ENCODE measurements at regions not wholly inside any gene's neighbourhood (a gene's known extent, or its start where the extent isn't known, plus 50 kb on each side); places are given as distances from the start of the nearest gene placed in this dataset.

DNA sequence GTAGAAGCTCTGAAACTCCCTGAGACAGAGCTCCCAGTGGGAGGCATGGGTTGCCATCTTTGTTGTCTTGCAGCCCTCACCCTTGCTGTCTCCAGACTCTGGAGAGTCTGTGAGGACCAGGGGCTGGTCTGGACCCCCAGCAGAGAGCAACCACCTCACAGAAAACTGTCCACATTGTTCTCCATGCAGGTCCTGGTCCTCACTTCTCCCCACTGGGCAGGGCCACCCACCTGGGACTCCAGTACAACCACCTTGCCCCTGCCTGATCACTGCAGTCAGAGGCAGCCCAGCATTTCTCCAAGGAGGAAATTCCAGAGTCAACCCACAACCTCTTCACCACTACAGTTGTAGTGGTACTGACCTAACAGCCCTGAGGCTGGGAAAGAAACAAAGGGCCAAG lies 285.6 kb upstream of the RPS23 start:
- Histone ChIP-seq H2AFZ (no peak overlapping the region), H3K4me3 (ENCODE audit: low read depth, low read length) (no peak overlapping the region)

GRCh38 chr5:82562696-82563240 lies 284.6 kb upstream of the RPS23 start:
- no peaks in the 10 kb centered on the region for H3K4me1 ChIP-seq
- H3K4me2 ChIP-seq (ENCODE audit: low read length): no peak overlapping the region
- H3K36me3 ChIP-seq (ENCODE audit: control insufficient read depth, insufficient read depth, low read length): no peaks in the 10 kb centered on the region
- no peaks in the 10 kb centered on the region for H3K79me2 ChIP-seq
- H3K27me3 ChIP-seq (ENCODE audit: control insufficient read depth, insufficient read depth, low read length): no peaks in the 10 kb centered on the region
- H3K4me3 ChIP-seq (ENCODE audit: low read depth, low read length): no peak overlapping the region
- no peak overlapping the region for H3K9ac ChIP-seq
- H3K9me3 ChIP-seq (ENCODE audit: control insufficient read depth, low read length): no peaks in the 10 kb centered on the region
- no peak overlapping the region for H3K27ac ChIP-seq
- no peak overlapping the region for H2AFZ ChIP-seq
- no peak for TF ChIP-seq CTCF (IDR thresholded peaks at IDR 0.05)

More for the DNA sequence above, 285.6 kb upstream of the RPS23 start:
- no peak overlapping the region for H3K4me2 ChIP-seq (ENCODE audit: low read length)
- H3K36me3 ChIP-seq (ENCODE audit: control insufficient read depth, insufficient read depth, low read length): no peaks in the 10 kb centered on the region
- no peaks in the 10 kb centered on the region for H3K79me2 ChIP-seq
- H3K4me1 ChIP-seq: no peaks in the 10 kb centered on the region
- TF ChIP-seq CTCF (IDR thresholded peaks at IDR 0.05): no peak
- no peak overlapping the region for H3K9ac ChIP-seq
- H3K27ac ChIP-seq: no peak overlapping the region
- no peaks in the 10 kb centered on the region for H3K27me3 ChIP-seq (ENCODE audit: control insufficient read depth, insufficient read depth, low read length)
- no peaks in the 10 kb centered on the region for H3K9me3 ChIP-seq (ENCODE audit: control insufficient read depth, low read length)

DNA sequence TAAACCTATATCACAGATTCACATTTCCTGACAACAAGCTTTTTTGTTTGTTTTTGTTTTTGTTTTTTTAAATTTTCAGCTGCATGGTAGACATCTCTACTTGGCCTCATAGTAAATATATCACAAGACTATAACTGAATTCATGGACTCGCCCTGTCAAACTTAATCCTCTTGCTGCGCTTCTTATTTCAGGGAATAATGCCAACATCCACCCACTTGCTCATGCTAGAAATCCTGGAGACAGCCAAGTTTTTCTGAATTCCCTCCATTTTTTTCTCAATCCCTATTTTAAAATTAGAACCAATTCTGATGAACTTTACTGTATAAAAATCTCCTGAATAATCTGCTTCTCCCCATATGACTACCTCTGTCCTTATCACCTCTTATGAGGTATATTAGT lies 283.6 kb upstream of the RPS23 start:
- no peaks in the 10 kb centered on the region for H3K36me3 ChIP-seq (ENCODE audit: control insufficient read depth, insufficient read depth, low read length)
- H3K27ac ChIP-seq: no peak overlapping the region
- H3K27me3 ChIP-seq (ENCODE audit: control insufficient read depth, insufficient read depth, low read length): no peaks in the 10 kb centered on the region
- no peaks in the 10 kb centered on the region for H3K9me3 ChIP-seq (ENCODE audit: control insufficient read depth, low read length)
- TF ChIP-seq CTCF (IDR thresholded peaks at IDR 0.05): no peak
- H3K4me3 ChIP-seq (ENCODE audit: low read depth, low read length): no peak overlapping the region
- H3K9ac ChIP-seq: no peak overlapping the region
- H3K79me2 ChIP-seq: no peaks in the 10 kb centered on the region
- H2AFZ ChIP-seq: no peak overlapping the region
- no peaks in the 10 kb centered on the region for H3K4me1 ChIP-seq
- no peak overlapping the region for H3K4me2 ChIP-seq (ENCODE audit: low read length)

- Histone ChIP-seq H3K4me2 (ENCODE audit: low read length) (no peak overlapping the region), H3K4me1 (no peaks in the 10 kb centered on the region), H2AFZ (no peak overlapping the region), H3K27me3 (ENCODE audit: control insufficient read depth, insufficient read depth, low read length) (no peaks in the 10 kb centered on the region), H3K9me3 (ENCODE audit: control insufficient read depth, low read length) (no peaks in the 10 kb centered on the region), H3K79me2 (no peaks in the 10 kb centered on the region), H3K4me3 (ENCODE audit: low read depth, low read length) (no peak overlapping the region), H3K36me3 (ENCODE audit: control insufficient read depth, insufficient read depth, low read length) (no peaks in the 10 kb centered on the region), H3K27ac (no peak overlapping the region), H3K9ac (no peak overlapping the region)
- TF ChIP-seq CTCF (IDR thresholded peaks at IDR 0.05): no peak
These were observed 282.8 kb upstream of the RPS23 start for GRCh38 chr5:82560969-82561368.

DNA sequence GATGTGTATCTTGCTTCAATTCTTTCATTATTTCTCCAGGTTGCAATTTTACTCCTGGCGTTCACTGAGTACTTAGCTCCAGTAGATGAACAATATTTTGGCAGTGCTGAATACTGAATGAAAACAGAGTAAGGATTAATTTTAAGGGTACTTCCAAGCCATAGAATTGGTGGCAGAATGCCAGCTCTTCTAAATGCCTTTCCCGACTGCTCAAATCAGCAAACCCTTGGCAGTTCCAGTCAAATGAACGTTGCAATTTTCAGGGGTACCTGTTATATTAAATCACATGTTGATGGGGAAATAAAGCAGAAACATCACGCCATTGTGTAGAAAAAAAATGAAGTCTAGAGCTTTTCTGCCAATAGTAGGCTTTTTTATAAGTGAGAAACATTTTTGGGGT lies 282.4 kb upstream of the RPS23 start:
- Histone ChIP-seq H3K9ac (no peak overlapping the region), H3K4me2 (ENCODE audit: low read length) (no peak overlapping the region), H3K79me2 (no peaks in the 10 kb centered on the region), H3K4me1 (no peaks in the 10 kb centered on the region), H3K27me3 (ENCODE audit: control insufficient read depth, insufficient read depth, low read length) (no peaks in the 10 kb centered on the region), H3K36me3 (ENCODE audit: control insufficient read depth, insufficient read depth, low read length) (no peaks in the 10 kb centered on the region), H3K9me3 (ENCODE audit: control insufficient read depth, low read length) (no peaks in the 10 kb centered on the region), H3K4me3 (ENCODE audit: low read depth, low read length) (no peak overlapping the region), H2AFZ (peak overlapping the region; percentile 6), H3K27ac (no peak overlapping the region)
- TF ChIP-seq CTCF (IDR thresholded peaks at IDR 0.05): no peak

Data from parathyroid adenoma (tissue), 2 donors.